IgD-negative memory B cell (primary cell): ENCODE measurements at regions not wholly inside any gene's neighbourhood (a gene's known extent, or its start where the extent isn't known, plus 50 kb on each side); places are given as distances from the start of the nearest gene placed in this dataset.

Source experiments
- H3K27ac Mint-ChIP-seq, 3 donors: one replicate each; pipeline ENCODE4 v1.8.0; 2020 to 2022; ENCODE audit warnings: mild to moderate bottlenecking in 3 of 3, mixed read lengths in 3 of 3, moderate library complexity in 1 of 3
- H3K27me3 Mint-ChIP-seq: one replicate; pipeline ENCODE4 v1.8.0; 2021; ENCODE audit warnings: mixed read lengths
- H3K36me3 Mint-ChIP-seq: one replicate; pipeline ENCODE4 v1.8.0; 2020; ENCODE audit warnings: mild to moderate bottlenecking, mixed read lengths
- H3K4me1 Mint-ChIP-seq, 3 donors: one replicate each; pipeline ENCODE4 v1.8.0; 2020 to 2022; ENCODE audit warnings: mixed read lengths in 3 of 3, mild to moderate bottlenecking in 1 of 3
- H3K4me3 Mint-ChIP-seq, 4 donors: one replicate each; pipeline ENCODE4 v1.8.0; 2020 to 2022; ENCODE audit warnings: mild to moderate bottlenecking in 4 of 4, mixed read lengths in 4 of 4, moderate library complexity in 3 of 4
- H3K9me3 Mint-ChIP-seq, 3 donors: one replicate each; pipeline ENCODE4 v1.8.0; 2020 to 2021; ENCODE audit warnings: mixed read lengths in 3 of 3, mild to moderate bottlenecking in 1 of 3

DNA sequence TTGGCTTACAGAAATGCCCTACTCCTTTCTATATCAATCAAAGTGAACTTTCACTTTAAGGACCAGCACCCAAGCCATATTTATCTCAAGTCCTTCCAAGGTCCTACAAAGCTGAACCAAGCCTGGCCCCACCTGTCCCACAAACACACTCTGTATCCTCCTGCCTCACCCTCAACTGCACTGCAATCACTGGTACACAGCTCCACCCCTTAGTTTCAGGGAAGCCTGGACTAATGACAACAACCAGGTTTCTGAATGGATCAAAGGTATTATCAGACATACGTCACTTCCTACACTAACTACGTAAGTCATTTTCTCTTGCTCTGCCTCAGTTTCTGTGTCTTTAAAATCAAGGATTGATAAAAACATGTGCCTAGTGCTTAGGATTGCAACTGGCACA, 205.6 kb upstream of the HS3ST1 start:
- no peak overlapping the region for H3K4me3 Mint-ChIP-seq
- peaks cover 0 to 3% (median 0%) of the 10 kb centered on the region in 3 donors for H3K4me1 Mint-ChIP-seq
- H3K9me3 Mint-ChIP-seq = peaks cover 2 to 4% (median 2%) of the 10 kb centered on the region in 3 donors
- H3K36me3 Mint-ChIP-seq = no peaks in the 10 kb centered on the region
- no peak overlapping the region for H3K27ac Mint-ChIP-seq
- H3K27me3 Mint-ChIP-seq = peaks cover 5% of the 10 kb centered on the region

DNA sequence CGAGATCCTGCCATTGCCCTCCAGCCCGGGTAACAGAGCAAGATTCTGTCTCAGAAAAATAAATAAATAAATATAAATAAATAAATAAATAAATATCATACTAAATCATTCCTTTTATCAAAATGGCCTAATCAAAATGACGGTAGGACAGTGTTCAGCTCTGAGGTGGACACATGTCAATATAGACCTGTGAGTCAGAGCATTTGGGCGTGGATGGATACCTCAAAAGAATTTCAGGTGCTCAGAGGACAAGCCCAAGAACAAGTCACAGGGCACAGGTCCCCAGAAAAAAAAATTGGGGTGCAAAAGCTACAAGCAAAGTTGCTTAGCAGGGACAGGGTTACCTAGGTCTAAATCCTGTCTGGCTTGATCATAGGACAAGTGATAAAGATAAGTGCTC, 204.7 kb upstream of the HS3ST1 start:
- H3K9me3 Mint-ChIP-seq = peaks cover 0 to 2% (median 2%) of the 10 kb centered on the region in 3 donors
- H3K4me1 Mint-ChIP-seq = peaks cover 0 to 3% (median 0%) of the 10 kb centered on the region in 3 donors
- H3K27me3 Mint-ChIP-seq = peaks cover 6% of the 10 kb centered on the region
- H3K27ac Mint-ChIP-seq = no peak overlapping the region
- no peaks in the 10 kb centered on the region for H3K36me3 Mint-ChIP-seq
- no peak overlapping the region for H3K4me3 Mint-ChIP-seq

DNA sequence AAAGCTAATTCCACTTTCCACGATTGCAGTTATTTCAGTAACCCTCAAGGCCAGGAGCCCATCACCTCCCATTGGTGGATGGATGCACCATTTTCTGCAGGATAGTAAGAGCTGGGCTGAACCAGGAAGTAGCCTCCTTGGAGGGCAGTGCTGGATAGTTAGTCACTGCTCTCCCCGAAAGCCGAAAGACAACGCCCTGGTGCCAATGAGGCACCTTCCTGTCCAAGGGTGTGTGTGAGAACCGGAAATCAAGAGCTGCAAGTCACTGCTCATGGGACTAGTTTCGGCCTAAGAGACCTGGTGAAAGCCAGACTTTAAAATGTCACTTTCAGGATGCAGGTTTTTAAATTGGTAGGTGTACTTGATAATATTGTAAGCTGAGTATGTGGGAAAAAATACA, 203.8 kb upstream of the HS3ST1 start:
- Mint-ChIP-seq H3K27me3 (peaks cover 6% of the 10 kb centered on the region), H3K4me1 (peaks cover 0 to 3% (median 0%) of the 10 kb centered on the region in 3 donors), H3K36me3 (no peaks in the 10 kb centered on the region), H3K4me3 (no peak overlapping the region), H3K27ac (no peak overlapping the region), H3K9me3 (peaks cover 0 to 2% (median 2%) of the 10 kb centered on the region in 3 donors)

DNA sequence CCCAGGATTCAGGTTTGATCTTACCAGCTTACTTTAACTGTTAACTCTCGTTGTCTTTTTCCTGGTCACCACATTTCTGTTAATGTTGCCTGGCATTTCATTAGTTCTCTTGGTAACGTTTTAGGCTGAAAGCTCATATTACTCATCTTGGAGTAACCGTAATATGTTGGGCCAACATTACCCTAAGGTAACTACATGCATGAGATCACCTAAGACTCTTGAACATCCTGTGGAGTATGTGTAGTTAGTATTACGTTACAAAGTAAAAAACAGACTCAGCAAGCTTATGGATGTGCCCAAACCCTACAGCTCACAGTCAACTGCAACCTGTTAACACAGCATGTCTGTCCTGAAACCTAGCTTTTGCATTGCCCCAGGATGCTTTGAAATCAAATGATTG, 203.3 kb upstream of the HS3ST1 start:
- Mint-ChIP-seq H3K4me1 (peaks cover 0 to 3% (median 0%) of the 10 kb centered on the region in 3 donors), H3K27me3 (peaks cover 6% of the 10 kb centered on the region), H3K36me3 (no peaks in the 10 kb centered on the region), H3K4me3 (no peak overlapping the region), H3K9me3 (peaks cover 0 to 2% (median 2%) of the 10 kb centered on the region in 3 donors), H3K27ac (no peak overlapping the region)

DNA sequence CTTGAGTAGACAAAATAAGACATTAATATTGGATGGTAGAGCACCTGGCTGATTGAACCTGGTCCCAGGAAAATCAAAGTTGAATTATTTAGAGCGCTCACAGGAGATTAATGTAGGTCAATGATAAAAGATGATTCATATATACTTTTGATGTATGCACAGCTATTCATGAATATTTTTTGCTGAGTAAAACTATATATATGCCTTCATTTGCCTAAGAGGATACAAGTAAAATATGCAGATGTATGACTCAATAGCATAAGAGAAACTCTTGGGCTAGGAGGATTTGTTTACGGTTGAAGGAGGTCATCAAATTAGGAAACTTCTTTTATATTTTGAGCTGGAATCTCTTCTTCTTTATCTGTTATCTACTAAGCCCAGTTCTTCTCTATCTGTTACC, 202.7 kb upstream of the HS3ST1 start:
- Mint-ChIP-seq H3K4me3 (no peak overlapping the region), H3K27ac (no peak overlapping the region), H3K27me3 (peaks cover 6% of the 10 kb centered on the region), H3K9me3 (peaks cover 0 to 2% (median 2%) of the 10 kb centered on the region in 3 donors), H3K36me3 (no peaks in the 10 kb centered on the region), H3K4me1 (peaks cover 0 to 3% (median 0%) of the 10 kb centered on the region in 3 donors)

DNA sequence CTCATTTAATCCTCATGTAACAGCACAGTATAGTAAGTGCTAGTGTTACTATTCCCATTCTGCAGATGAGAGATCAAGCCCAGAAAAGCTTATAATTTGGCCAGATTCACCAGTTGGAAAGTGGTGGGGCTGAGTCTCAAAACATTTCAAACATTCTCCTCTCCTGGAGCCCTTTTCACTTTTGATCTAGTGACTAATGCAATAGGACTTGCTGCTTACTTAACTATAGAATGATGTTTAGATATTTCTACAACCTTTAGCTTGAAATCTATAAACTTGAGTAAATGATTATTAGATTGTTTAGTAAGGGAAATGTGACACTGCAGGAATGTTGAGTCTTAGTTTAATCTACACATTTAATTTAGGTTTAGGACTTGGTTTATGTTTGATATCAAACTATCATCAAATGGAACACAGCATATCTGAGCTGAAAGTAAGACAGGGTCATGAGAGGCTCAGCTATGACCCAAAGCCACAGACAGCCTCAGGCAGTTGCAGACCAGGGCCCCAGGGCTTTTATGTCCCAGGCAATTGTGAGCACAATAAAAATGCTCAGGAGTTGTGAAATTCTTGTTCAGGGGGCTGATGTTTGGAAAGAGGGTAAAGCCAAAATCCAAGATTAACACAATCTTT, 199.5 kb upstream of the HS3ST1 start:
- Mint-ChIP-seq H3K27me3 (peaks cover 1% of the 10 kb centered on the region), H3K4me1 (peaks cover 0 to 3% (median 0%) of the 10 kb centered on the region in 3 donors), H3K4me3 (no peak overlapping the region), H3K9me3 (peaks cover 0 to 2% (median 0%) of the 10 kb centered on the region in 3 donors), H3K36me3 (no peaks in the 10 kb centered on the region), H3K27ac (no peak overlapping the region)

DNA sequence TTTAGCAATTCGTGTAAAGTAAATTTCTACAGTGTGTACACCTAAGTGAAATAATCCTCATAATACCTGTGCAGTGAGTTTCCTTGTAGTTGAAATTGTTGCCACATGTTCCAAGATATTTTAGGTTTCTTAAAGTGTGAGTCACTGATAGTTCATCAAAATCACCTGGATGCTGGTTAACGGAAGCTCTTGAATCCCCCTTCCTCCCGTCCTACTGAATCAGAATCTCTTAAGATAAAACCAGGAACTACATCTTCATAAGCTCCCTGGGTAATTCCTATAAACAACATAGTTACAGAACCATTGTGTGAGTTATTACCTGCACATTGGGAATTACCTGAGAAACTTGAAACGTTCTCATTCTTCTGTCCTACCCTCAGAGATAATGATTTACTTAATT, 197.4 kb upstream of the HS3ST1 start:
- Mint-ChIP-seq H3K36me3 (no peaks in the 10 kb centered on the region), H3K4me3 (no peak overlapping the region), H3K27me3 (peaks cover 1% of the 10 kb centered on the region), H3K9me3 (peaks cover 0 to 2% (median 0%) of the 10 kb centered on the region in 3 donors), H3K27ac (no peak overlapping the region), H3K4me1 (peaks cover 0 to 3% (median 0%) of the 10 kb centered on the region in 3 donors)

DNA sequence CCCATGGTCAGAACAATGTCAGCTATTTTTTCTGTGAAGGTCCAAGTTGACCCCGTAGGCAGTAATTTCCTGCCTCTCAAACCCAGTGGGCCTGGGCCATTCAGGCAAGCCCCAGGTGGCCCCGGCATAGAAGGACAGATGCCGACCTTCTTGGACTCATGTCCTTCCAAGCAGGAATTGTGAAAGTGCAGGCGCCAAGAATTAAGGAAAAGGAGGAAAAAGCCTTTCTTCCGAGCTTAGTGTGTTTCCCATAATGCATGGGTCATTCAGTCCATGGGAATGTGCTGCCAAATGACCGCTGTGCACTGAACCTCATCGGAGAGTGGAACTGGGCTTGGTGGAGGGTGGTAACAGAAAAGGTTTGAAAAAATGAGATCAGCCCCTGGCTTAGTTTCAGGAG, 196.5 kb upstream of the HS3ST1 start:
- Mint-ChIP-seq H3K4me1 (peaks cover 0 to under 1% (median 0%) of the 10 kb centered on the region in 3 donors), H3K4me3 (no peak overlapping the region), H3K9me3 (no peaks in the 10 kb centered on the region), H3K36me3 (no peaks in the 10 kb centered on the region), H3K27ac (peak overlapping the region in 1 of 3 donors; percentile 0), H3K27me3 (peaks cover 1% of the 10 kb centered on the region)

DNA sequence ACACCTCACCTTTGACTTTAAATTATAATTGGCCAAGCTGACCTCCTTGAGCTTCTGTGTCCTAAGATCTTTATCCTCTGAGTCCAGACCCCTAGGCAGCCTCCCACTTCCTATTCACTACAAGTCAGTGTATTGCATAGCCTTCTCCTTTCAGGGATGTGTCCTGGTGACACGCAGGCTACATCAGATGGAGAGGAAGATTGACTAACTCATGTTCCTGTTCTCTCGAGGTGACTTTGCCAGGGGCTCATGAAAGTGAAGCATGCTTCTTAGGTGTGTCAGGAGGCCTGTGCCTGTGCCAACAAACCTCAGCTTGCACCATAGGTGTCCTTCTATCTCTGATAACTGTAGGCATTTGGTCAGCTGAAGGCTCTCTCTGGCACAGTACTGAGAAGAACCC, 195.7 kb upstream of the HS3ST1 start:
- Mint-ChIP-seq H3K36me3 (peaks cover 1% of the 10 kb centered on the region), H3K27me3 (peaks cover 1% of the 10 kb centered on the region), H3K9me3 (no peaks in the 10 kb centered on the region), H3K4me1 (no peaks in the 10 kb centered on the region), H3K4me3 (no peak overlapping the region), H3K27ac (no peak overlapping the region)

DNA sequence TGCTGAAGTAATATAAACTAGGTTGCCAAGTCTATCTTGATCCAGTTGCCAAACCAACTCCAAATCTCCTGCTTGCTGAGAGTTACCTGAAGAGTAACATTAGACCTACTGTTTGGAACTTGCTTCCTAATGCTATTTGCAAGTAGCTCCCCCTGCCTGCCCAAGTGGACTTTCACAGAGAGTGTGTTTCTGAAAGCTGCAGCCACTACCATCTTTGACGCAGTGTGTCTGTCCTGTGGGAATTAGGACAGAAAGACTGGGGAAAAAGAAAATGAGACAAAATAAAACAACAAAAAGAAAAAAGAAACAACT, 195.0 kb upstream of the HS3ST1 start:
- H3K27me3 Mint-ChIP-seq = no peaks in the 10 kb centered on the region
- peaks cover 1 to 2% (median 1%) of the 10 kb centered on the region in 3 donors for H3K4me1 Mint-ChIP-seq
- H3K9me3 Mint-ChIP-seq = no peaks in the 10 kb centered on the region
- H3K27ac Mint-ChIP-seq = no peak overlapping the region
- H3K36me3 Mint-ChIP-seq = peaks cover 2% of the 10 kb centered on the region
- no peak overlapping the region for H3K4me3 Mint-ChIP-seq

DNA sequence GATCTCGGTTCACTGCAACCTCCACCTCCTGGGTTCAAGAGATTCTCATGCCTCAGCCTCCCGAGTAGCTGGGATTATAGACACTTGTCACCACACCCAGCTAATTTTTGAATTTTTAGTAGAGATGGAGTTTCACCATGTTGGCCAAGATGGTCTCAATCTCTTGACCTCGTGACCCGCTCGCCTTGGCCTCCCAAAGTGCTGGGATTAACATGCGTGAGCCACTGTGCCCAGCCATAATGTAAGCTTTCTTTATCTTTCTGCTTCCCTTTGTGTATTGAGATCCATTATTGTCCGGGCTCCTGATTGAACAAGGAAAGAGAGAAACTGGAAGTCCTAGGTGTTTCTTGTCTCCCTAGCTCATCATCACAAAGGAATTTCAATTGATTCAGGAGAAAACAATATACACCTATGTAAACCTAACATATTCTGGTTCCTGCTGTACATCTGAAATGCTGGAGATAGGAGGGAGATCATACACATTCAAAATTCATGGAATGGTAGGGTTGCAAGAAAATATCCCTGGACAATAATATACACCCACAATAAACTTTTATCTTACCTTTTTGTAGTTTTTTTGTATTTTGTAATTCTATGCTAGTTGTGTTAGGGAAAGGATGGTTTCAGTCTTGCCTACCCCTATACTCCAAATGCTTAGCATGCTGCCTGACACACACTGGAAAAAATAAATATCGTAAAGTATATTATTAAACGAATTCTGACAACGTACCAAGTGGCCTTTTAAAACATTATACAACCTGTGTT, 194.4 kb upstream of the HS3ST1 start:
- Mint-ChIP-seq H3K36me3 (peaks cover 2% of the 10 kb centered on the region), H3K4me1 (peaks cover 2 to 4% (median 3%) of the 10 kb centered on the region in 3 donors), H3K9me3 (no peaks in the 10 kb centered on the region), H3K4me3 (no peak overlapping the region), H3K27ac (no peak overlapping the region), H3K27me3 (no peaks in the 10 kb centered on the region)

DNA sequence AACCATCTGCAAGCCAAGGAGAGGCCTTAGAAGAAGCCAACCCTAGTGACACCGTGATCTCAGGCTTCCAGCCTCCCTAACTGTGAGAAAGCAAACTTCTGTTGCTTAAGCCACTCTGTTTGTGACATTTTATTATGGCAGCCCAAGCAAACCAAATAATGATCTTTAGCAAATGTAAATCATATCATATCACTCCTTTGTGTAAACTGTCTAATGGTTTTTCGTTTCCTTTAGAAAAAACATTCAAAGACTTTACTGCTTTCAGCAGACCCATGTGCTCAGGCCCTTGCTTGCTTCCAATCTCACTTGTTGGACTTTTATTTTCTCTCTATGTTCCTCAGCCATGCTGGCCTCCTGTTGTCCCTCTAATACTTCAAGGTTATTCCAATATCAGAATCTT, 192.2 kb upstream of the HS3ST1 start:
- Mint-ChIP-seq H3K9me3 (no peaks in the 10 kb centered on the region), H3K4me3 (no peak overlapping the region), H3K36me3 (peaks cover 2% of the 10 kb centered on the region), H3K4me1 (peaks cover 2 to 4% (median 3%) of the 10 kb centered on the region in 3 donors), H3K27me3 (no peaks in the 10 kb centered on the region), H3K27ac (no peak overlapping the region)

DNA sequence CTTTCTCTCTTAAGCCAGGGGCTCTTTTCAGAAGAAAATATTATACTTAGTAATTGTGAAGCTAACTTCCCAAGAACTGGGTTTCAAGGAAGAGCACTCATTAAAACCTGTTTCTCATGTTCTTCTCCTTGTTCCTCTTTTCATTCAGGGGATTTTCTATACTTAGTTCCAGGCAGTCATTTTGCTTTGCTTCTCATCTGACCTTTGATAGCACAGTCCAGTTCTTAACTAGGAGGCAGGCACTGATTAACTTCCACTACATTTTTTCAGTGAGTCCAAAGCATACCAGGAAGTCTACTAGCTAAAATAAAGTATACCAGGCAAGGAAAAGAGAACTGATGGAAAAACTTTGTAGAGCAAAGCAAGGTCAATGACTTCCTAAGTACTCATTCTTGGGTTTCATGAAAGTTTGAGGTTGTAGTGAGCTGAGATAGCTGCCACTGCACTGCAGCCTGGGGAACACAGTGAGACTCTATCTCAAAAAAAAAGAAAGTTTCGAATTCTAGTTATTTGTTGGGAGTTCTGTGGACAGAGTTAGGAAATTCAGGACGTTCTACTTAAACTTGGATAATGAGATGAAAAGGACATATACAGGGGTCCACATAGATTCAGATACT, 190.1 kb upstream of the HS3ST1 start:
- no peak overlapping the region for H3K4me3 Mint-ChIP-seq

DNA sequence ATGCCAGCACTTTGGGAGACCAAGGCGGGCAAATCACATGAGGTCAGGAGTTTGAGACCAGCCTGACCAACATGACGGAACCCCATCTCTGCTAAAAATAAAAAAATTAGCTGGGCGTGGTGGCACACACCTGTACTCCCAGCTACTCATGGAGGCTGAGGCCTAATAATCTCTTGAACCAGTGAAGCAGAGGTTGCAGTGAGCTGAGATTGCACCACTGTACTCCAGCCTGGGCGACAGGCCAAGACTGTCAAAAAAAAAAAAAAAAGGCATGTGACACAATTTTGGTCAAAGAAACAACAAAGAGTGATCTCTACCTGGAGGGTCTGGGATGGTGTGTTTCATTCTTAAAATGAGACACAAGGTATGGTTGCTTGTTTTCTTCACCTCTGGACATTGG, 188.2 kb upstream of the HS3ST1 start:
- H3K27ac Mint-ChIP-seq = no peak overlapping the region
- peaks cover 3 to 4% (median 3%) of the 10 kb centered on the region in 3 donors for H3K4me1 Mint-ChIP-seq
- no peaks in the 10 kb centered on the region for H3K27me3 Mint-ChIP-seq
- peaks cover 0 to 2% (median 1%) of the 10 kb centered on the region in 3 donors for H3K9me3 Mint-ChIP-seq
- peaks cover 2% of the 10 kb centered on the region for H3K36me3 Mint-ChIP-seq
- no peak overlapping the region for H3K4me3 Mint-ChIP-seq

More for the DNA sequence above, 190.1 kb upstream of the HS3ST1 start:
- no peaks in the 10 kb centered on the region for H3K27me3 Mint-ChIP-seq
- no peaks in the 10 kb centered on the region for H3K9me3 Mint-ChIP-seq
- H3K36me3 Mint-ChIP-seq = peaks cover 2% of the 10 kb centered on the region
- peaks cover 2 to 4% (median 3%) of the 10 kb centered on the region in 3 donors for H3K4me1 Mint-ChIP-seq
- H3K27ac Mint-ChIP-seq = no peak overlapping the region

DNA sequence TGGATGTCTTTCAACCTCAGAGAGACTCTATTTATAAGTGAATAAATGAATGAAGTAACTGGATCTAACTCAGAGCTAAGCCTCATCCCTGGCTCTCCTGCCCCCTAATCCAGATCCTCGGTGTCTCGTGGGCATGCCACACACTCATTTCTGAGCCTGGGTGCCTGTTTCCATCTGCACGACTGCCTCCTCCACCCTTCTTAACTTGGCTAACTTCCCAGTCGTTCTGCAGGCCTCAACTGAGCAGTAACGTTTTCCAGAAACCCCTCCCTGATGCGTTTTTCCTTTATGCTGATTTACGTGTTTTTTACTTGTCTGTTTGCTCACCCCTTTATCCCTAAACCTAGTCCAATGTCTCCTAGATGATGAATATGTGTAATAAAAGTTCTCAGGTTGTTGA, 186.9 kb upstream of the HS3ST1 start:
- Mint-ChIP-seq H3K9me3 (peaks cover 0 to 2% (median 1%) of the 10 kb centered on the region in 3 donors), H3K4me3 (no peak overlapping the region), H3K27ac (no peak overlapping the region), H3K4me1 (peaks cover 3 to 4% (median 3%) of the 10 kb centered on the region in 3 donors), H3K36me3 (peaks cover 2% of the 10 kb centered on the region), H3K27me3 (no peaks in the 10 kb centered on the region)
